Activated naive CD8-positive, alpha-beta T cell treated with anti-CD3 and anti-CD28 coated beads, Interleukin-2, amount 10 ng/mL, durations not matched to agents 7 days and 5 days (primary cell): ENCODE measurements at regions not wholly inside any gene's neighbourhood (a gene's known extent, or its start where the extent isn't known, plus 50 kb on each side); places are given as distances from the start of the nearest gene placed in this dataset.

Experiments used
- ATAC-seq: fragments of 150-1000 bp; cut with Tn5 transposase; one replicate; pipeline ENCODE4 v1.10.0; 2021; ENCODE audit warnings: low read depth, moderate library complexity
- POLR2A ChIA-PET: fragments of 350-600 bp; sonication (Branson Sonifier 250); formaldehyde crosslinking; loops from one replicate; lab custom pipeline; 2021; ENCODE audit warnings: antibody characterized with exemption; lab: Charles Lee
- DNase-seq: peaks from one replicate; pipeline ENCODE4 v3.0.0; 2021
- H3K27ac Mint-ChIP-seq: one replicate; pipeline ENCODE4 v1.8.0; 2022; ENCODE audit warnings: mild to moderate bottlenecking, mixed read lengths
- H3K27me3 Mint-ChIP-seq: one replicate; pipeline ENCODE4 v1.8.0; 2022; ENCODE audit warnings: mild to moderate bottlenecking, moderate library complexity, mixed read lengths
- H3K36me3 Mint-ChIP-seq: one replicate; pipeline ENCODE4 v1.8.0; 2021; ENCODE audit warnings: mild to moderate bottlenecking, mixed read lengths
- H3K4me1 Mint-ChIP-seq: one replicate; pipeline ENCODE4 v1.8.0; 2021; ENCODE audit warnings: mixed read lengths
- H3K4me3 Mint-ChIP-seq: one replicate; pipeline ENCODE4 v1.8.0; 2022; ENCODE audit warnings: mild to moderate bottlenecking, moderate library complexity, mixed read lengths
- H3K9me3 Mint-ChIP-seq: one replicate; pipeline ENCODE4 v1.8.0; 2021; ENCODE audit warnings: mixed read lengths

GRCh38 chr3:88632226-88632625 is 475.2 kb upstream of the EPHA3 start:
- no peaks in the 10 kb centered on the region for H3K36me3 Mint-ChIP-seq
- POLR2A ChIA-PET: no interaction called here
- no peaks in the 10 kb centered on the region for H3K9me3 Mint-ChIP-seq
- no peak overlapping the region for H3K4me3 Mint-ChIP-seq
- H3K4me1 Mint-ChIP-seq: no peaks in the 10 kb centered on the region
- no peak overlapping the region for H3K27ac Mint-ChIP-seq
- no peak for DNase-seq
- no peaks in the 10 kb centered on the region for H3K27me3 Mint-ChIP-seq
- ATAC-seq: no peak

GRCh38 chr3:88640581-88640980 is 466.8 kb upstream of the EPHA3 start:
- POLR2A ChIA-PET: no interaction called here
- DNase-seq (no peak), ATAC-seq (no peak)
- Mint-ChIP-seq H3K27ac (no peak overlapping the region), H3K4me3 (no peak overlapping the region), H3K9me3 (no peaks in the 10 kb centered on the region), H3K4me1 (no peaks in the 10 kb centered on the region), H3K27me3 (no peaks in the 10 kb centered on the region), H3K36me3 (no peaks in the 10 kb centered on the region)

- H3K4me1 Mint-ChIP-seq: no peaks in the 10 kb centered on the region
- ATAC-seq (no peak), DNase-seq (no peak)
- H3K4me3 Mint-ChIP-seq: no peak overlapping the region
- POLR2A ChIA-PET: interaction anchor here (0.7 kb wide), 1 partner anchor 467 kb away, joined by 3 read pairs; no protein-coding TSS in a partner anchor
- H3K36me3 Mint-ChIP-seq: no peaks in the 10 kb centered on the region
- H3K27ac Mint-ChIP-seq: no peak overlapping the region
- H3K9me3 Mint-ChIP-seq: no peaks in the 10 kb centered on the region
- no peaks in the 10 kb centered on the region for H3K27me3 Mint-ChIP-seq
Measured at GRCh38 chr3:88641033-88641604, 466.3 kb upstream of the EPHA3 start.

- Mint-ChIP-seq H3K9me3 (no peaks in the 10 kb centered on the region), H3K4me1 (no peaks in the 10 kb centered on the region), H3K27me3 (no peaks in the 10 kb centered on the region), H3K4me3 (no peak overlapping the region), H3K36me3 (no peaks in the 10 kb centered on the region), H3K27ac (no peak overlapping the region)
- POLR2A ChIA-PET: no interaction called here
- DNase-seq (no peak), ATAC-seq (no peak)
Measured at GRCh38 chr3:88657459-88657858, 450.0 kb upstream of the EPHA3 start.

GRCh38 chr3:88661433-88661824 is 446.0 kb upstream of the EPHA3 start:
- DNase-seq: no peak
- H3K27me3 Mint-ChIP-seq: no peaks in the 10 kb centered on the region
- no peak overlapping the region for H3K27ac Mint-ChIP-seq
- H3K9me3 Mint-ChIP-seq: no peaks in the 10 kb centered on the region
- no peaks in the 10 kb centered on the region for H3K36me3 Mint-ChIP-seq
- no peaks in the 10 kb centered on the region for H3K4me1 Mint-ChIP-seq
- POLR2A ChIA-PET: no interaction called here
- no peak for ATAC-seq
- no peak overlapping the region for H3K4me3 Mint-ChIP-seq

- Mint-ChIP-seq H3K36me3 (no peaks in the 10 kb centered on the region), H3K4me1 (no peaks in the 10 kb centered on the region), H3K4me3 (no peak overlapping the region), H3K27ac (no peak overlapping the region), H3K27me3 (no peaks in the 10 kb centered on the region), H3K9me3 (peaks cover 2% of the 10 kb centered on the region)
- no peak for DNase-seq
- POLR2A ChIA-PET: no interaction called here
- no peak for ATAC-seq
Measured at GRCh38 chr3:88668180-88668579, 439.2 kb upstream of the EPHA3 start.

- DNase-seq: no peak
- Mint-ChIP-seq H3K36me3 (no peaks in the 10 kb centered on the region), H3K9me3 (peaks cover under 1% of the 10 kb centered on the region), H3K4me1 (no peaks in the 10 kb centered on the region), H3K27ac (no peak overlapping the region), H3K27me3 (no peaks in the 10 kb centered on the region), H3K4me3 (no peak overlapping the region)
- ATAC-seq: no peak
- POLR2A ChIA-PET: no interaction called here
Measured at GRCh38 chr3:88671573-88671972, 435.8 kb upstream of the EPHA3 start.

- no peaks in the 10 kb centered on the region for H3K4me1 Mint-ChIP-seq
- ATAC-seq: no peak
Measured at GRCh38 chr3:88677298-88677697, 430.1 kb upstream of the EPHA3 start.

GRCh38 chr3:88678747-88679146 is 428.7 kb upstream of the EPHA3 start:
- ATAC-seq (no peak), DNase-seq (no peak)
- Mint-ChIP-seq H3K36me3 (no peaks in the 10 kb centered on the region), H3K27me3 (no peaks in the 10 kb centered on the region), H3K27ac (no peak overlapping the region), H3K9me3 (no peaks in the 10 kb centered on the region), H3K4me1 (no peaks in the 10 kb centered on the region), H3K4me3 (no peak overlapping the region)
- POLR2A ChIA-PET: no interaction called here

More at GRCh38 chr3:88677298-88677697, 430.1 kb upstream of the EPHA3 start:
- POLR2A ChIA-PET: no interaction called here
- Mint-ChIP-seq H3K4me3 (no peak overlapping the region), H3K27ac (no peak overlapping the region), H3K9me3 (no peaks in the 10 kb centered on the region), H3K27me3 (no peaks in the 10 kb centered on the region), H3K36me3 (no peaks in the 10 kb centered on the region)
- DNase-seq: no peak

- POLR2A ChIA-PET: no interaction called here
- Mint-ChIP-seq H3K4me1 (no peaks in the 10 kb centered on the region), H3K27me3 (no peaks in the 10 kb centered on the region), H3K27ac (no peak overlapping the region), H3K36me3 (no peaks in the 10 kb centered on the region), H3K4me3 (no peak overlapping the region), H3K9me3 (peaks cover 2% of the 10 kb centered on the region)
- no peak for DNase-seq
- ATAC-seq: no peak
Measured at GRCh38 chr3:88690287-88690686, 417.1 kb upstream of the EPHA3 start.

- ATAC-seq (no peak), DNase-seq (no peak)
- no peak overlapping the region for H3K4me3 Mint-ChIP-seq
- H3K36me3 Mint-ChIP-seq: no peaks in the 10 kb centered on the region
- H3K4me1 Mint-ChIP-seq: no peaks in the 10 kb centered on the region
- H3K27ac Mint-ChIP-seq: no peak overlapping the region
- POLR2A ChIA-PET: no interaction called here
- H3K9me3 Mint-ChIP-seq: peaks cover 4% of the 10 kb centered on the region
- no peaks in the 10 kb centered on the region for H3K27me3 Mint-ChIP-seq
Measured at GRCh38 chr3:88691081-88691480, 416.3 kb upstream of the EPHA3 start.

- ATAC-seq: no peak
Measured at GRCh38 chr3:88703501-88704059, 403.8 kb upstream of the EPHA3 start.

GRCh38 chr3:88704338-88704737 is 403.1 kb upstream of the EPHA3 start:
- Mint-ChIP-seq H3K4me1 (no peaks in the 10 kb centered on the region), H3K27ac (no peak overlapping the region), H3K27me3 (no peaks in the 10 kb centered on the region), H3K9me3 (no peaks in the 10 kb centered on the region), H3K36me3 (no peaks in the 10 kb centered on the region), H3K4me3 (no peak overlapping the region)
- POLR2A ChIA-PET: no interaction called here
- ATAC-seq: no peak
- DNase-seq: no peak

More at GRCh38 chr3:88703501-88704059, 403.8 kb upstream of the EPHA3 start:
- no peaks in the 10 kb centered on the region for H3K27me3 Mint-ChIP-seq
- POLR2A ChIA-PET: no interaction called here
- no peaks in the 10 kb centered on the region for H3K4me1 Mint-ChIP-seq
- H3K36me3 Mint-ChIP-seq: no peaks in the 10 kb centered on the region
- H3K9me3 Mint-ChIP-seq: no peaks in the 10 kb centered on the region
- no peak overlapping the region for H3K27ac Mint-ChIP-seq
- no peak for DNase-seq
- H3K4me3 Mint-ChIP-seq: no peak overlapping the region

GRCh38 chr3:88707837-88708236 is 399.6 kb upstream of the EPHA3 start:
- H3K27me3 Mint-ChIP-seq: no peaks in the 10 kb centered on the region
- POLR2A ChIA-PET: no interaction called here
- H3K4me3 Mint-ChIP-seq: no peak overlapping the region
- ATAC-seq (no peak), DNase-seq (no peak)
- no peak overlapping the region for H3K27ac Mint-ChIP-seq
- H3K4me1 Mint-ChIP-seq: no peaks in the 10 kb centered on the region
- H3K9me3 Mint-ChIP-seq: peaks cover 4% of the 10 kb centered on the region
- H3K36me3 Mint-ChIP-seq: no peaks in the 10 kb centered on the region
